ENCODE measurements at regions not wholly inside any gene's neighbourhood (a gene's known extent, or its start where the extent isn't known, plus 50 kb on each side); places are given as distances from the start of the nearest gene placed in this dataset.

DNA sequence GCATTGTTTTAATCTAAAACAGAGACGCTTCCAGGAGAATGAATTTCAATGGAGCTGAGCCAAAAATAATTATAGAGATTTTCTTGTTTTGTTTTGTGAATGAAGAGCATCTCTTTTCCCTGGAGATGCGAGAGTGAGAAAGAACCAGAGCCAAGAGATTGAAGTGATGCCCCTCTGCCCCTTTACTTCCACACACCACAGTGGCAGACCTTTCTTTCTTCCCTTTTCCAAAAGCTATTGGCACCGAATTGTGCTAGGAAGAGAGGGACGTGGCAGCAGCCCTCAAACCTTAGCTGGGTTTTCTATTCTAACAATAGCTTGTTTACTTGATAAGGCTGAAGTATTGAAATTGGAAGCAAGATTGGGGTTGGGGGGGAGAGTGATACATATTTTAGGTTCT lies 133.0 kb upstream of the TMEM161B start:
- Mint-ChIP-seq H3K9me3 (ENCODE audit: low read depth, unreplicated experiment) (no peaks in the 10 kb centered on the region), H3K27ac (ENCODE audit: unreplicated experiment) (no peak overlapping the region), H3K4me1 (ENCODE audit: low read depth, unreplicated experiment) (no peaks in the 10 kb centered on the region), H3K36me3 (ENCODE audit: insufficient read depth, unreplicated experiment) (no peaks in the 10 kb centered on the region), H3K27me3 (ENCODE audit: unreplicated experiment) (no peaks in the 10 kb centered on the region), H3K4me3 (ENCODE audit: low read depth, unreplicated experiment) (no peak overlapping the region)
- no peak for DNase-seq
- BruUV-seq (replicated peaks): no TSS peak
- intact Hi-C loops (cut with micrococcal nuclease; ENCODE audit: unreplicated experiment): no loop called here
- CTCF ChIA-PET: no interaction called here
- TF ChIP-seq, protein P1, sequence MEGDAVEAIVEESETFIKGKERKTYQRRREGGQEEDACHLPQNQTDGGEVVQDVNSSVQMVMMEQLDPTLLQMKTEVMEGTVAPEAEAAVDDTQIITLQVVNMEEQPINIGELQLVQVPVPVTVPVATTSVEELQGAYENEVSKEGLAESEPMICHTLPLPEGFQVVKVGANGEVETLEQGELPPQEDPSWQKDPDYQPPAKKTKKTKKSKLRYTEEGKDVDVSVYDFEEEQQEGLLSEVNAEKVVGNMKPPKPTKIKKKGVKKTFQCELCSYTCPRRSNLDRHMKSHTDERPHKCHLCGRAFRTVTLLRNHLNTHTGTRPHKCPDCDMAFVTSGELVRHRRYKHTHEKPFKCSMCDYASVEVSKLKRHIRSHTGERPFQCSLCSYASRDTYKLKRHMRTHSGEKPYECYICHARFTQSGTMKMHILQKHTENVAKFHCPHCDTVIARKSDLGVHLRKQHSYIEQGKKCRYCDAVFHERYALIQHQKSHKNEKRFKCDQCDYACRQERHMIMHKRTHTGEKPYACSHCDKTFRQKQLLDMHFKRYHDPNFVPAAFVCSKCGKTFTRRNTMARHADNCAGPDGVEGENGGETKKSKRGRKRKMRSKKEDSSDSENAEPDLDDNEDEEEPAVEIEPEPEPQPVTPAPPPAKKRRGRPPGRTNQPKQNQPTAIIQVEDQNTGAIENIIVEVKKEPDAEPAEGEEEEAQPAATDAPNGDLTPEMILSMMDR (IDR thresholded peaks at IDR 0.05; ENCODE audit: unreplicated experiment): no peak

DNA sequence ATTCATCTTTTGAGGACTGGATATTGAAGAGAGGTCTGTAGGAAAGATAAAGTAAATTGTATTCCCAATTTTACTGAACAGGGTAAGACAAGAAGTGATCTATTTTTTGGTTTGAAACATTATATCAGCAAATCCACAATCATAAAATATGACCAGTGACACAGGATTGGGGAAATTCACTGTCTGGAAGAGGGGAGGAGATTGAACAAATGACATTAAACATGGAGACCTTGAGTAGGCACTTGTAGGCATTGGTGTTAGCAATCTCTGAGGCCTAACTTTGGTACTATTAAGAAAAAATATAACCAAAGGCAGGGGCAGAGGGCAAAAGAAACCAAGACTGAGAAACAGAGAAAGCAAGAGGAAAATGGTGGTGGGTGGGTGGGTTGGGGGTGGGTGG lies 132.6 kb upstream of the TMEM161B start:
- BruUV-seq (replicated peaks): no TSS peak

DNA sequence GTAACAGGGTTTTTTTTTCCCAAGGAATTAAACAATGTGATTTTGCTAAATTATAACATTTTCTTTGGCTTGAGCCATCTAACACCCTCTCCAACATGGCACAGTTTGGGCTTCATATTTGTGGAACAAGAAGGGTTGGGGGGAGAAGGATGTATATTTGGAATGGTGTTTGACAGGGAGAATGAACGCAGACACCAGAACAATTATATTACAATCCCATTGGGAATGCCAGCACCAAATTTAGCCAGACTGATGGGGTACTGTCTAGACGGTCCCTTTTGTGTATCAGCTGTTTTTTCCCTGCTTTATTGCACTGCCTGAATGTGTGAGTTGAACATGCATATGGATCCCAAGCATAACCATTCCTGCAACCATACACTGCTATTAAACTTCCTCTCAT lies 130.9 kb upstream of the TMEM161B start:
- CTCF ChIA-PET: no interaction called here
- no peaks in the 10 kb centered on the region for H3K9me3 Mint-ChIP-seq (ENCODE audit: low read depth, unreplicated experiment)
- no peaks in the 10 kb centered on the region for H3K4me1 Mint-ChIP-seq (ENCODE audit: low read depth, unreplicated experiment)
- intact Hi-C loops (cut with micrococcal nuclease; ENCODE audit: unreplicated experiment): no loop called here
- H3K36me3 Mint-ChIP-seq (ENCODE audit: insufficient read depth, unreplicated experiment): no peaks in the 10 kb centered on the region
- no peak for DNase-seq
- H3K4me3 Mint-ChIP-seq (ENCODE audit: low read depth, unreplicated experiment): no peak overlapping the region
- TF ChIP-seq, protein P1 (IDR thresholded peaks at IDR 0.05; ENCODE audit: unreplicated experiment): no peak
- H3K27me3 Mint-ChIP-seq (ENCODE audit: unreplicated experiment): no peaks in the 10 kb centered on the region
- BruUV-seq (replicated peaks): no TSS peak
- H3K27ac Mint-ChIP-seq (ENCODE audit: unreplicated experiment): no peak overlapping the region

More for the DNA sequence above, 132.6 kb upstream of the TMEM161B start:
- CTCF ChIA-PET: no interaction called here
- H3K36me3 Mint-ChIP-seq (ENCODE audit: insufficient read depth, unreplicated experiment): no peaks in the 10 kb centered on the region
- intact Hi-C loops (cut with micrococcal nuclease; ENCODE audit: unreplicated experiment): no loop called here
- TF ChIP-seq, protein P1 (IDR thresholded peaks at IDR 0.05; ENCODE audit: unreplicated experiment): no peak
- no peaks in the 10 kb centered on the region for H3K9me3 Mint-ChIP-seq (ENCODE audit: low read depth, unreplicated experiment)
- no peak for DNase-seq
- no peak overlapping the region for H3K27ac Mint-ChIP-seq (ENCODE audit: unreplicated experiment)
- no peak overlapping the region for H3K4me3 Mint-ChIP-seq (ENCODE audit: low read depth, unreplicated experiment)
- no peaks in the 10 kb centered on the region for H3K27me3 Mint-ChIP-seq (ENCODE audit: unreplicated experiment)
- H3K4me1 Mint-ChIP-seq (ENCODE audit: low read depth, unreplicated experiment): no peaks in the 10 kb centered on the region

- H3K9me3 Mint-ChIP-seq (ENCODE audit: low read depth, unreplicated experiment): no peaks in the 10 kb centered on the region
- no TSS peak for BruUV-seq (replicated peaks)
- CTCF ChIA-PET: no interaction called here
- H3K4me3 Mint-ChIP-seq (ENCODE audit: low read depth, unreplicated experiment): no peak overlapping the region
- H3K27me3 Mint-ChIP-seq (ENCODE audit: unreplicated experiment): no peaks in the 10 kb centered on the region
- no peaks in the 10 kb centered on the region for H3K36me3 Mint-ChIP-seq (ENCODE audit: insufficient read depth, unreplicated experiment)
- TF ChIP-seq, protein P1 (IDR thresholded peaks at IDR 0.05; ENCODE audit: unreplicated experiment): no peak
- H3K27ac Mint-ChIP-seq (ENCODE audit: unreplicated experiment): no peak overlapping the region
- no peaks in the 10 kb centered on the region for H3K4me1 Mint-ChIP-seq (ENCODE audit: low read depth, unreplicated experiment)
- no peak for DNase-seq
- intact Hi-C loops (cut with micrococcal nuclease; ENCODE audit: unreplicated experiment): no loop called here
These were observed 129.7 kb upstream of the TMEM161B start for GRCh38 chr5:88398316-88398715.
